Hepatocyte (in vitro differentiated cells): ENCODE measurements at regions not wholly inside any gene's neighbourhood (a gene's known extent, or its start where the extent isn't known, plus 50 kb on each side); places are given as distances from the start of the nearest gene placed in this dataset.
"Not testable (repeated sequence)": the region's sequence is repeated elsewhere in the genome, so short reads cannot be mapped to it uniquely, and the experiment has no call there.

ENCODE experiments used
- DNase-seq: peaks from one replicate; pipeline ENCODE4 v3.0.0-alpha.2; 2016; ENCODE audit warnings: low spot score
- H2AFZ ChIP-seq: fragments of 200-600 bp; sonication (generic); 2 replicates; pipeline ENCODE4 v1.6.0; 2016; ENCODE audit warnings: antibody characterized with exemption, mild to moderate bottlenecking
- H3K27ac ChIP-seq: fragments of 200-600 bp; sonication (generic); 2 replicates; pipeline ENCODE4 v1.5.1; 2016; ENCODE audit warnings: mild to moderate bottlenecking
- H3K27me3 ChIP-seq: fragments of 200-600 bp; sonication (generic); 2 replicates; pipeline ENCODE4 v1.6.1; 2016
- H3K36me3 ChIP-seq: fragments of 200-600 bp; sonication (generic); replicated peaks from 2 replicates; pipeline ENCODE4 v1.5.1; 2016; ENCODE audit warnings: low read depth; ENCODE audit not compliant: insufficient read depth
- H3K4me1 ChIP-seq: fragments of 200-600 bp; sonication (generic); 2 replicates; pipeline ENCODE4 v1.5.1; 2016; ENCODE audit warnings: mild to moderate bottlenecking, moderate library complexity; ENCODE audit not compliant: insufficient read depth
- H3K4me2 ChIP-seq: fragments of 200-600 bp; sonication (generic); 2 replicates; pipeline ENCODE4 v1.6.0; 2016
- H3K4me3 ChIP-seq: fragments of 200-600 bp; sonication (generic); 2 replicates; pipeline ENCODE4 v1.5.1; 2016; ENCODE audit warnings: mild to moderate bottlenecking
- H3K79me2 ChIP-seq: fragments of 200-600 bp; sonication (generic); 2 replicates; pipeline ENCODE4 v1.6.0; 2017; ENCODE audit warnings: mild to moderate bottlenecking
- H3K9me2 ChIP-seq: fragments of 200-600 bp; sonication (generic); replicated peaks from 2 replicates; pipeline ENCODE4 v1.6.0; 2017; ENCODE audit warnings: mild to moderate bottlenecking; ENCODE audit not compliant: insufficient read depth
- H3K9me3 ChIP-seq: fragments of 200-600 bp; sonication (generic); 2 replicates; pipeline ENCODE4 v1.5.1; 2016; ENCODE audit warnings: low read depth, mild to moderate bottlenecking
- H4K20me1 ChIP-seq: fragments of 200-600 bp; sonication (generic); 2 replicates; pipeline ENCODE4 v1.6.0; 2016; ENCODE audit warnings: mild to moderate bottlenecking; ENCODE audit not compliant: insufficient read depth, poor library complexity, severe bottlenecking
- CTCF ChIP-seq: fragments of 200-600 bp; sonication (generic); IDR thresholded peaks from 2 replicates; pipeline ENCODE4 v1.5.1; 2016; ENCODE audit warnings: antibody characterized with exemption, mild to moderate bottlenecking; ENCODE audit not compliant: poor library complexity
- EZH2 ChIP-seq: fragments of 200-600 bp; sonication (generic); IDR thresholded peaks from 2 replicates; pipeline ENCODE4 v1.6.1; 2016; ENCODE audit warnings: antibody characterized with exemption, mild to moderate bottlenecking, borderline replicate concordance
- EZH2phosphoT487 ChIP-seq: fragments of 200-600 bp; sonication (generic); IDR thresholded peaks from one replicate; pipeline ENCODE4 v1.6.1; 2018; ENCODE audit warnings: antibody characterized with exemption, mild to moderate bottlenecking, low read depth, moderate library complexity; ENCODE audit not compliant: unreplicated experiment, severe bottlenecking
- WGBS: methylation state at CpG from one replicate; pipeline ENCODE4 v1.1.6; 2016; ENCODE audit warnings: low lambda C conversion rate; ENCODE audit errors: missing lambda C conversion rate; 5-methylcytosine and 5-hydroxymethylcytosine counted together

GRCh38 chr7:35865287-35865686, 64.4 kb downstream of the SEPTIN7 start:
- Histone ChIP-seq H3K4me2 (no peak overlapping the region), H3K79me2 (peaks cover 70% of the 10 kb centered on the region), H3K27me3 (no peaks in the 10 kb centered on the region), H3K9me2 (no peaks in the 10 kb centered on the region), H2AFZ (no peak overlapping the region), H3K9me3 (no peaks in the 10 kb centered on the region), H3K4me3 (no peak overlapping the region), H3K27ac (peak overlapping the region; percentile 31), H4K20me1 (peaks cover 14% of the 10 kb centered on the region), H3K36me3 (no peaks in the 10 kb centered on the region), H3K4me1 (peaks cover 7% of the 10 kb centered on the region)
- no peak for DNase-seq
- TF ChIP-seq EZH2phosphoT487 (no peak), EZH2 (no peak)
- 71% methylated on average over 3 of the region's 3 CpGs for WGBS

GRCh38 chr7:35866186-35866585, 65.3 kb downstream of the SEPTIN7 start:
- H3K79me2 ChIP-seq: peaks cover 65% of the 10 kb centered on the region
- no peak overlapping the region for H3K4me2 ChIP-seq
- H3K36me3 ChIP-seq: no peaks in the 10 kb centered on the region
- no peaks in the 10 kb centered on the region for H3K27me3 ChIP-seq
- no peaks in the 10 kb centered on the region for H3K9me2 ChIP-seq
- H3K27ac ChIP-seq: peak overlapping the region; percentile 31
- peaks cover 9% of the 10 kb centered on the region for H4K20me1 ChIP-seq
- H3K4me1 ChIP-seq: peaks cover 7% of the 10 kb centered on the region
- H3K9me3 ChIP-seq: no peaks in the 10 kb centered on the region
- DNase-seq: no peak
- H2AFZ ChIP-seq: no peak overlapping the region
- 68% methylated on average over 1 of the region's 1 CpG for WGBS
- H3K4me3 ChIP-seq: no peak overlapping the region
- TF ChIP-seq EZH2phosphoT487 (no peak), EZH2 (no peak), CTCF (no peak)

GRCh38 chr7:35869117-35869516, 68.3 kb downstream of the SEPTIN7 start:
- 61% methylated on average over 1 of the region's 1 CpG for WGBS
- H3K9me3 ChIP-seq, DNase-seq, H2AFZ ChIP-seq, H3K4me2 ChIP-seq, H4K20me1 ChIP-seq, H3K9me2 ChIP-seq, H3K27me3 ChIP-seq, H3K4me1 ChIP-seq, H3K4me3 ChIP-seq, H3K27ac ChIP-seq, H3K36me3 ChIP-seq: not testable (repeated sequence)
- peaks cover 41% of the 10 kb centered on the region for H3K79me2 ChIP-seq

GRCh38 chr7:35869810-35870209, 69.0 kb downstream of the SEPTIN7 start:
- no peaks in the 10 kb centered on the region for H3K9me3 ChIP-seq
- 86% methylated on average over 5 of the region's 5 CpGs for WGBS
- peaks cover 38% of the 10 kb centered on the region for H3K79me2 ChIP-seq
- no peak overlapping the region for H3K4me3 ChIP-seq
- TF ChIP-seq CTCF (no peak), EZH2phosphoT487 (no peak), EZH2 (no peak)
- H3K27me3 ChIP-seq: no peaks in the 10 kb centered on the region
- no peak overlapping the region for H3K27ac ChIP-seq
- no peaks in the 10 kb centered on the region for H3K9me2 ChIP-seq
- no peak overlapping the region for H3K4me2 ChIP-seq
- peaks cover 15% of the 10 kb centered on the region for H3K4me1 ChIP-seq
- H3K36me3 ChIP-seq: no peaks in the 10 kb centered on the region
- no peak overlapping the region for H2AFZ ChIP-seq
- DNase-seq: no peak
- H4K20me1 ChIP-seq: peaks cover 8% of the 10 kb centered on the region

GRCh38 chr7:35871856-35872255, 71.0 kb downstream of the SEPTIN7 start:
- Histone ChIP-seq H3K4me2 (no peak overlapping the region), H3K36me3 (no peaks in the 10 kb centered on the region), H3K27ac (no peak overlapping the region), H2AFZ (no peak overlapping the region), H3K9me2 (no peaks in the 10 kb centered on the region), H3K9me3 (no peaks in the 10 kb centered on the region), H4K20me1 (peaks cover 8% of the 10 kb centered on the region), H3K27me3 (no peaks in the 10 kb centered on the region), H3K4me1 (peaks cover 23% of the 10 kb centered on the region), H3K79me2 (peaks cover 30% of the 10 kb centered on the region), H3K4me3 (no peak overlapping the region)
- no peak for DNase-seq
- no peak for TF ChIP-seq EZH2phosphoT487
- no peak for TF ChIP-seq CTCF
- no peak for TF ChIP-seq EZH2
